HCT116 (cell line): ENCODE measurements at regions not wholly inside any gene's neighbourhood (a gene's known extent, or its start where the extent isn't known, plus 50 kb on each side); places are given as distances from the start of the nearest gene placed in this dataset.

Experiments
- ATAC-seq: fragments of 200-7000 bp; cut with Tn5 transposase; 2 replicates; pipeline ENCODE4 v1.9.1; 2020; ENCODE audit warnings: mild to moderate bottlenecking, moderate library complexity
- BruUV-seq: library from RNA; stranded (reverse); fragments of 400-500 nt; replicated peaks from 2 replicates; lab custom pipeline; 2021; lab: Mats Ljungman, UMichigan
- CTCF ChIA-PET: fragments of 300-600 bp; sonication (Branson Sonifier 250); formaldehyde crosslinking; loops from one replicate; lab custom pipeline; 2021; ENCODE audit warnings: antibody characterized with exemption; lab: Charles Lee
- POLR2A ChIA-PET: fragments of 300-600, 350-600 bp; sonication (Branson Sonifier 250); formaldehyde crosslinking; loops from one replicate; lab custom pipeline; 2021; ENCODE audit warnings: antibody characterized with exemption; lab: Charles Lee
- RAD21 ChIA-PET, 2 experiments: fragments of 300-600 bp; sonication (Branson Sonifier 250); formaldehyde crosslinking; loops; one replicate each; lab custom pipeline; 2023; ENCODE audit warnings: low total read pairs in 2 of 2; ENCODE audit not compliant: uncharacterized antibody in 2 of 2, unreplicated experiment in 2 of 2, low non-redundant PET in 1 of 2; lab: Charles Lee
- DNase-seq: peaks from one replicate; pipeline ENCODE4 v3.0.0-alpha.2; 2010; ENCODE audit warnings: low read depth, low spot score
- H2AFZ ChIP-seq: fragments of 200-600 bp; shearing (Covaris generic), sonication (generic); 2 replicates; pipeline ENCODE4 v1.6.1; 2017; ENCODE audit warnings: low read depth, mixed run types, mixed read lengths, antibody characterized with exemption, low read length; ENCODE audit not compliant: poor library complexity, severe bottlenecking
- H3K27ac ChIP-seq: 2 replicates; pipeline ENCODE4 v1.5.1; 2012; ENCODE audit warnings: low read depth, low read length
- H3K27me3 ChIP-seq: fragments of 200-600 bp; sonication (generic); 2 replicates; pipeline ENCODE4 v1.6.1; 2016; ENCODE audit warnings: mixed run types, low read length, mixed read lengths; ENCODE audit not compliant: insufficient read depth
- H3K36me3 ChIP-seq, 2 experiments: fragments of 200-500 bp in 1 of 2; fragments of 200-600 bp in 1 of 2; sonication (Bioruptor generic) in 1 of 2; sonication (generic) in 1 of 2; 2 replicates each; pipeline versions ENCODE4 v1.5.1 to v1.6.1; 2014 to 2016; ENCODE audit warnings: low read length in 2 of 2, inconsistent platforms in 1 of 2, mixed read lengths in 1 of 2, mixed run types in 1 of 2; ENCODE audit not compliant: insufficient read depth in 2 of 2, control insufficient read depth in 1 of 2
- H3K4me1 ChIP-seq, 2 experiments: fragments of 200-600 bp in 1 of 2; sonication (generic) in 1 of 2; 2 replicates each; pipeline versions ENCODE4 v1.5.1 to v1.6.1; 2012 to 2017; ENCODE audit warnings: low read length in 2 of 2, inconsistent platforms in 1 of 2, mild to moderate bottlenecking in 1 of 2, mixed read lengths in 1 of 2, mixed run types in 1 of 2, moderate library complexity in 1 of 2; ENCODE audit not compliant: insufficient read depth in 2 of 2, control insufficient read depth in 1 of 2
- H3K4me2 ChIP-seq: fragments of 200-600 bp; sonication (generic); 2 replicates; pipeline ENCODE4 v1.6.1; 2017; ENCODE audit warnings: mixed run types, low read length, mixed read lengths
- H3K4me3 ChIP-seq, 2 experiments: fragments of 200-600 bp in 1 of 2; sonication (generic) in 1 of 2; replicated peaks in 1 of 2; 2 replicates each; pipeline ENCODE4 v1.5.1; 2011 to 2016; ENCODE audit warnings: low read length in 2 of 2, control low read depth in 1 of 2, low read depth in 1 of 2, mild to moderate bottlenecking in 1 of 2, mixed read lengths in 1 of 2, mixed run types in 1 of 2
- H3K79me2 ChIP-seq: fragments of 200-600 bp; sonication (generic); 2 replicates; pipeline ENCODE4 v1.6.1; 2017; ENCODE audit warnings: mild to moderate bottlenecking, mixed run types, low read length, moderate library complexity, mixed read lengths; ENCODE audit not compliant: insufficient read depth
- H3K9ac ChIP-seq: fragments of 200-600 bp; sonication (generic); 2 replicates; pipeline ENCODE4 v1.6.1; 2016; ENCODE audit warnings: low read length, mixed read lengths
- H3K9me2 ChIP-seq: fragments of 200-600 bp; sonication (generic), shearing (Covaris generic); 2 replicates; pipeline ENCODE4 v1.6.1; 2017; ENCODE audit warnings: mixed run types, mild to moderate bottlenecking, moderate library complexity; ENCODE audit not compliant: insufficient read depth
- H3K9me3 ChIP-seq, 2 experiments: fragments of 200-500 bp in 1 of 2; fragments of 200-600 bp in 1 of 2; sonication (Bioruptor generic) in 1 of 2; sonication (generic) in 1 of 2; 2 replicates each; pipeline ENCODE4 v1.6.1; 2014 to 2017; ENCODE audit warnings: low read length in 2 of 2, mixed read lengths in 2 of 2, inconsistent platforms in 1 of 2, low read depth in 1 of 2, mild to moderate bottlenecking in 1 of 2, mixed run types in 1 of 2, moderate library complexity in 1 of 2; ENCODE audit not compliant: control insufficient read depth in 1 of 2, insufficient read depth in 1 of 2
- H4K20me1 ChIP-seq: fragments of 200-600 bp; sonication (generic), shearing (Covaris generic); 2 replicates; pipeline ENCODE4 v1.6.1; 2017; ENCODE audit warnings: mixed run types, mild to moderate bottlenecking, moderate library complexity; ENCODE audit not compliant: insufficient read depth
- CEBPB ChIP-seq: IDR thresholded peaks from 2 replicates; pipeline ENCODE4 v1.6.1; 2012; ENCODE audit warnings: low read depth
- EGR1 ChIP-seq: IDR thresholded peaks from 2 replicates; pipeline ENCODE4 v1.6.1; 2012; ENCODE audit warnings: low read depth
- EZH2 ChIP-seq: fragments of 200-600 bp; sonication (generic); IDR thresholded peaks from 2 replicates; pipeline ENCODE4 v1.6.1; 2017; ENCODE audit warnings: antibody characterized with exemption, mixed run types
- EZH2phosphoT487 ChIP-seq: fragments of 200-600 bp; IDR thresholded peaks from 2 replicates; pipeline ENCODE4 v1.6.1; 2018; ENCODE audit warnings: antibody characterized with exemption, borderline replicate concordance
- FOSL1 ChIP-seq: IDR thresholded peaks from 2 replicates; pipeline ENCODE4 v1.6.1; 2012; ENCODE audit warnings: low read depth
- JUND ChIP-seq: IDR thresholded peaks from 2 replicates; pipeline ENCODE4 v1.6.1; 2012
- ZFX ChIP-seq: fragments of 450-650 bp; IDR thresholded peaks from 2 replicates; pipeline ENCODE4 v1.6.1; 2017
- ZNF274 ChIP-seq: fragments of 200-500 bp; sonication (Bioruptor generic); IDR thresholded peaks from 2 replicates; pipeline ENCODE4 v1.6.1; 2014; ENCODE audit warnings: mild to moderate bottlenecking, low read depth, low read length, inconsistent platforms
- intact Hi-C: fragments of 100-400 bp; cut with micrococcal nuclease; formaldehyde crosslinking; loops from 2 replicates; pipeline ENCODE4 v1.10.0; 2022
- TF ChIP-seq, protein P1 (sequence below), 3 experiments: fragments of 200-600 bp in 1 of 3; sonication (generic) in 1 of 3; IDR thresholded peaks in 2 of 3; conservative IDR thresholded peaks in 1 of 3; 2 replicates each; pipeline ENCODE4 v1.5.1; 2012 to 2017; ENCODE audit warnings: low read depth in 2 of 3, low read length in 2 of 3, antibody characterized with exemption in 1 of 3, borderline replicate concordance in 1 of 3, control low read depth in 1 of 3, mild to moderate bottlenecking in 1 of 3, mixed read lengths in 1 of 3, mixed run types in 1 of 3, moderate library complexity in 1 of 3; ENCODE audit not compliant: insufficient read depth in 1 of 3
- TF ChIP-seq, protein P2 (sequence below): IDR thresholded peaks from 2 replicates; pipeline ENCODE4 v1.6.1; 2011; ENCODE audit warnings: mild to moderate bottlenecking, low read length, moderate library complexity; ENCODE audit not compliant: insufficient replicate concordance; ENCODE audit errors: extremely low read depth
- TF ChIP-seq, protein P3 (sequence below): IDR thresholded peaks from 2 replicates; pipeline ENCODE4 v1.6.1; 2012

DNA sequence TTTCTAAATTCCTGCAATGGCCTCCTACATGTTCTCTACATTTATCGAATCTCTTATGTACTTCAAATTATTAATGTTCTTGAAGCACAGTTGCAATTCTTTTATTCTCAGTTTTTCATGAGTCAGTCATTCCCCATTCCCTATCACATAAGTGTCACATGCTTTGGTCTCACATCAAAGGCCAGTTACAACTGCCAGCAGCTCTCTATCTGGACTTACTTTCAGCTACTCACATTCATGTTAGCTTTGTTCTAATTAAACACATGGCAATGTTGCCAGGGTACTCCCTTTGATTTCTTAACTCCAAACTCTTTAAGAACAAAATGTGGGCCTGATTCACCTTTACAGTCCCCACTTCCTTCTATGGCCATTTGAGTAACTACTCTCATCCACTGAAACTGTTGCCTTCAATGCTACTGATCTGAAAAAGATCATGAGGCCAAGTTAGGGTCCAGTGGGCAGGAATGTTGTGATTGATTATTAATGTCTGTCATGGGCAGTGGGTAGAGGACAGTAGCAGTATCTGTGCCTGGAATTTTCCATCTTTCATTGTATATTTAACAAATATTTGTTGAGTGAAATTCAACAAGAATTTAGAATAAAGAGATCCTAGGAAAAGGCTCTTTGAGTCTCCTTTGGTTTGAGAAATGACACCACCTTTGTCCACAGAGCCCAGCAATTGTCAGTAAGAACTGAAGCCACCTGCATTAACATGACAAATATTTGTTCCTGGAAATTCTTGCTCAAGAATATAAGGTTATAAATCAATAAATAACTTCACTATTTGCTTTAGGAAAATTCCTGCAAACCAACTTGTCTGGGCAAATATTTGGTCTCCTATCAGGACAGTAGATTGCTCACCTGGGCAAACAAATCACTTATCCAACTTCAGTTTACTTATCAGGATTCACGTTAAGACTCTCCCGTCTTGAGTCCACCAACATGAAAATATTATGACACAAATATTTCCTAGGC, 153.6 kb upstream of the SAMSN1 start:
- no peaks in the 10 kb centered on the region for H3K36me3 ChIP-seq
- no peaks in the 10 kb centered on the region for H4K20me1 ChIP-seq
- ChIA-PET POLR2A (no interaction called here), CTCF (no interaction called here), RAD21 (no interaction called here)
- no peak overlapping the region for H3K4me3 ChIP-seq
- H2AFZ ChIP-seq, result no peak overlapping the region
- no peak for ATAC-seq
- H3K4me2 ChIP-seq, result no peak overlapping the region
- no TSS peak for BruUV-seq
- H3K27ac ChIP-seq, result no peak overlapping the region
- no peaks in the 10 kb centered on the region for H3K9me2 ChIP-seq
- no peaks in the 10 kb centered on the region; a peak in 1 of 4 replicates for H3K9me3 ChIP-seq
- TF ChIP-seq ZNF274 (no peak), CEBPB (no peak), JUND (no peak), FOSL1 (no peak), ZFX (no peak), EZH2phosphoT487 (no peak), EGR1 (no peak), EZH2 (no peak)
- TF ChIP-seq, protein P1, sequence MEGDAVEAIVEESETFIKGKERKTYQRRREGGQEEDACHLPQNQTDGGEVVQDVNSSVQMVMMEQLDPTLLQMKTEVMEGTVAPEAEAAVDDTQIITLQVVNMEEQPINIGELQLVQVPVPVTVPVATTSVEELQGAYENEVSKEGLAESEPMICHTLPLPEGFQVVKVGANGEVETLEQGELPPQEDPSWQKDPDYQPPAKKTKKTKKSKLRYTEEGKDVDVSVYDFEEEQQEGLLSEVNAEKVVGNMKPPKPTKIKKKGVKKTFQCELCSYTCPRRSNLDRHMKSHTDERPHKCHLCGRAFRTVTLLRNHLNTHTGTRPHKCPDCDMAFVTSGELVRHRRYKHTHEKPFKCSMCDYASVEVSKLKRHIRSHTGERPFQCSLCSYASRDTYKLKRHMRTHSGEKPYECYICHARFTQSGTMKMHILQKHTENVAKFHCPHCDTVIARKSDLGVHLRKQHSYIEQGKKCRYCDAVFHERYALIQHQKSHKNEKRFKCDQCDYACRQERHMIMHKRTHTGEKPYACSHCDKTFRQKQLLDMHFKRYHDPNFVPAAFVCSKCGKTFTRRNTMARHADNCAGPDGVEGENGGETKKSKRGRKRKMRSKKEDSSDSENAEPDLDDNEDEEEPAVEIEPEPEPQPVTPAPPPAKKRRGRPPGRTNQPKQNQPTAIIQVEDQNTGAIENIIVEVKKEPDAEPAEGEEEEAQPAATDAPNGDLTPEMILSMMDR (IDR thresholded peaks at IDR 0.05 in 2 of 3, conservative IDR thresholded peaks at IDR 0.05 in 1 of 3; ENCODE audit: borderline replicate concordance in 1 of 3, insufficient read depth in 1 of 3, low read depth in 2 of 3, low read length in 2 of 3), result no peak
- TF ChIP-seq, protein P2, sequence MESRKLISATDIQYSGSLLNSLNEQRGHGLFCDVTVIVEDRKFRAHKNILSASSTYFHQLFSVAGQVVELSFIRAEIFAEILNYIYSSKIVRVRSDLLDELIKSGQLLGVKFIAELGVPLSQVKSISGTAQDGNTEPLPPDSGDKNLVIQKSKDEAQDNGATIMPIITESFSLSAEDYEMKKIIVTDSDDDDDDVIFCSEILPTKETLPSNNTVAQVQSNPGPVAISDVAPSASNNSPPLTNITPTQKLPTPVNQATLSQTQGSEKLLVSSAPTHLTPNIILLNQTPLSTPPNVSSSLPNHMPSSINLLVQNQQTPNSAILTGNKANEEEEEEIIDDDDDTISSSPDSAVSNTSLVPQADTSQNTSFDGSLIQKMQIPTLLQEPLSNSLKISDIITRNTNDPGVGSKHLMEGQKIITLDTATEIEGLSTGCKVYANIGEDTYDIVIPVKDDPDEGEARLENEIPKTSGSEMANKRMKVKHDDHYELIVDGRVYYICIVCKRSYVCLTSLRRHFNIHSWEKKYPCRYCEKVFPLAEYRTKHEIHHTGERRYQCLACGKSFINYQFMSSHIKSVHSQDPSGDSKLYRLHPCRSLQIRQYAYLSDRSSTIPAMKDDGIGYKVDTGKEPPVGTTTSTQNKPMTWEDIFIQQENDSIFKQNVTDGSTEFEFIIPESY, result no peak
- TF ChIP-seq, protein P3, sequence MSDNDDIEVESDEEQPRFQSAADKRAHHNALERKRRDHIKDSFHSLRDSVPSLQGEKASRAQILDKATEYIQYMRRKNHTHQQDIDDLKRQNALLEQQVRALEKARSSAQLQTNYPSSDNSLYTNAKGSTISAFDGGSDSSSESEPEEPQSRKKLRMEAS, result no peak
- TF ChIP-seq, all 23 proteins: peak for 0
- Histone ChIP-seq H3K4me1 (no peaks in the 10 kb centered on the region), H3K27me3 (no peaks in the 10 kb centered on the region), H3K9ac (no peak overlapping the region), H3K79me2 (no peaks in the 10 kb centered on the region)
- intact Hi-C loops, result no loop called here
- no peak for DNase-seq
